Left ventricle myocardium inferior (tissue), 1 donor: ENCODE measurements at regions not wholly inside any gene's neighbourhood (a gene's known extent, or its start where the extent isn't known, plus 50 kb on each side); places are given as distances from the start of the nearest gene placed in this dataset.
"Not testable (repeated sequence)": the region's sequence is repeated elsewhere in the genome, so short reads cannot be mapped to it uniquely, and the experiment has no call there.

Source experiments
- DNase-seq: peaks from one replicate; pipeline ENCODE4 v3.0.0-alpha.2; 2020
- H3K27ac ChIP-seq: fragments of 200-600 bp; replicated peaks from 2 replicates; pipeline ENCODE4 v1.8.0; 2021
- H3K27me3 ChIP-seq: fragments of 200-600 bp; 2 replicates; pipeline ENCODE4 v1.8.0; 2021; ENCODE audit warnings: low read depth
- H3K36me3 ChIP-seq: fragments of 200-600 bp; 2 replicates; pipeline ENCODE4 v1.8.0; 2021
- H3K4me1 ChIP-seq: fragments of 200-600 bp; 2 replicates; pipeline ENCODE4 v1.8.0; 2021
- H3K4me3 ChIP-seq: fragments of 200-600 bp; 2 replicates; pipeline ENCODE4 v1.8.0; 2021; ENCODE audit warnings: mild to moderate bottlenecking, moderate library complexity
- H3K9me3 ChIP-seq: fragments of 200-600 bp; replicated peaks from 2 replicates; pipeline ENCODE4 v1.8.0; 2021
- CTCF ChIP-seq: fragments of 200-600 bp; IDR thresholded peaks from 2 replicates; pipeline ENCODE4 v1.8.0; 2021; ENCODE audit warnings: antibody characterized with exemption, mild to moderate bottlenecking, borderline replicate concordance
- intact Hi-C: fragments of 100-400 bp; cut with micrococcal nuclease; formaldehyde crosslinking; loops from one replicate; pipeline ENCODE4 v1.11.0; 2022
- donor health status: DM: no; HTN: yes; CAD: no; lungs with severe emphysema.

- TF ChIP-seq CTCF: no peak
- Histone ChIP-seq H3K36me3 (no peaks in the 10 kb centered on the region), H3K27ac (no peak overlapping the region), H3K27me3 (no peaks in the 10 kb centered on the region), H3K9me3 (peaks cover 49% of the 10 kb centered on the region), H3K4me1 (no peaks in the 10 kb centered on the region), H3K4me3 (no peak overlapping the region)
- intact Hi-C loops: no loop called here
- DNase-seq: no peak
Observed at GRCh38 chr12:61232040-61232439, 1028.2 kb upstream of the USP15 start.

DNA sequence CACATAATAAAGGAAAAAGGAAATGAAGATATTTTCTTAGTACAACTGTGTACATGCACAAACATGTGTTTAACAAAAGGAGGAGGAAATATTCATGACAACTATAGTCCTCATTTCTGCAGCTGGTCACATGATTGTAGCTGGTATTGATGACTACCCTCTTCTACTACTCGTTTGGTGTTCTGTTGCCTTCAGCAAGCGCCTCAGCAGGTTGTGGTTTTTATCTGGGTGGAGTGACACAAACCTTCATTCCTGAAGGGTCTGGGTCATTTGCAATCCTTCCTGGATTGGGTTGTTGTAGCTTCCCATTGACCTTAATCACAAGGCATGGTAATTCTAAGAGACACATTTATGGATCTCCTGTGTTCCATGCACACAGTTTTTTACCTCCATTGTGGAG, 1009.9 kb upstream of the USP15 start:
- H3K9me3 ChIP-seq: peaks cover 15% of the 10 kb centered on the region
- TF ChIP-seq CTCF: no peak
- H3K36me3 ChIP-seq: no peaks in the 10 kb centered on the region
- DNase-seq: no peak
- H3K27me3 ChIP-seq: no peaks in the 10 kb centered on the region
- H3K4me1 ChIP-seq: no peaks in the 10 kb centered on the region
- H3K4me3 ChIP-seq: no peak overlapping the region
- H3K27ac ChIP-seq: no peak overlapping the region
- intact Hi-C loops: no loop called here

DNA sequence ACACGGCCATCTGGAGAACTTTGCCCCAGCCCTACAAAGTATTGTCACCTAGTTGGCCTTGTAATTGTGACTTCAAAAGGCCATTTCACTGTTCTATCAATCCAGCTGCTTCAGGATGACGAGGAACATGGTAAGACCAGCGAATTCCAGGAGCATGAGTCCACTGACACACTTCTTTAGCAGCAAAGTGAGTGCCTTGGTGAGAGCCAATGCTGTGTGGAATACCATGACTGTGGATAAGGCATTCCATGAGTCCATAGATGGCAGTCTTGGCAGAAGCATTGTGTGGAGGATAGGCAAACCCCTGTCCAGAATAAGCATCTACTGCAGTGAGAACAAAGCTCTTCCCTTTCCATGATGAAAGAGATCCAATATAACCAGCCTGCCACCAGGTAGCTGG, 1009.1 kb upstream of the USP15 start:
- Histone ChIP-seq H3K36me3 (no peaks in the 10 kb centered on the region), H3K9me3 (peaks cover 15% of the 10 kb centered on the region), H3K27ac (no peak overlapping the region), H3K4me3 (no peak overlapping the region), H3K27me3 (no peaks in the 10 kb centered on the region), H3K4me1 (no peaks in the 10 kb centered on the region)
- intact Hi-C loops: no loop called here
- no peak for TF ChIP-seq CTCF
- DNase-seq: no peak

DNA sequence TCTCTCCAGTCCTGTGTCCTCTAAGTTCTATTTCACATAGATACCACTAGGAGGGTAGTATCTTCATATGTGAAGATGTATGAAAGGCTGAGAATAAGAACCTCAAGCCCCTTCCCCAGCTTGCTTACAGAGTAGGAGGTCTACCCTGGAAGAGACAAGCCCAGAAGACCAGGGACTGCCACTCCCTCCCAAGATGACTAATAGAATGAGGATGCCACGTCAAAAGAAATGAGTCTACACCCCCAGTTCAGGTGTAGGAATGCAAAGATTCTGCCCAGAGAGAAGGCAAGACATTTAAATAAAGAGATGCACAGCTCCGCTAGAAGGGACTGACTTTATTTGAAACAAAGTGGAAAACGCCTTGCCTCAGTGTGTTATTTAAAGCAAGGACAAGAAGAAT, 1006.0 kb upstream of the USP15 start:
- no peak for DNase-seq
- Histone ChIP-seq H3K4me1 (no peaks in the 10 kb centered on the region), H3K9me3 (peaks cover 6% of the 10 kb centered on the region), H3K27ac (no peak overlapping the region), H3K27me3 (no peaks in the 10 kb centered on the region), H3K4me3 (no peak overlapping the region), H3K36me3 (no peaks in the 10 kb centered on the region)
- TF ChIP-seq CTCF: no peak
- intact Hi-C loops: no loop called here

DNA sequence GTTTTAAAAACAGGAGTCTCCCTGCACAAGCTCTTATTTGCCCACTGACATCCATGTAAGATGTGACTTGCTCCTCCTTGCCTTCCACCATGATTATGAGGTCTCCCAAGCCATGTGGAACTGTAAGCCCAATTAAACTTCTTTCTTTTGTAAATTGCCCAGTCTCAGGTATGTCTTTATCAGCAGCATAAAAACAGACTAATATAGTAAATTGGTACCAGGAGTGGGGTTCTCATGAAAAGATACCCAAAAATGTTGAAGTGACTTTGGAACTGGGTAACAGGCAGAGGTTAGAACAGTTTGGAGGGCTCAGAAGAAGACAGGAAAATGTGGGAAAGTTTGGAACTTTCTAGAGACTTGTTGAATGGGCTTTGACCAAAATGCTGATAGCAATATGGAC, 995.9 kb upstream of the USP15 start:
- H3K4me1 ChIP-seq, intact Hi-C loops, H3K4me3 ChIP-seq, H3K36me3 ChIP-seq, DNase-seq, H3K27me3 ChIP-seq, H3K27ac ChIP-seq: not testable (repeated sequence)
- H3K9me3 ChIP-seq: peaks cover 73% of the 10 kb centered on the region

- H3K4me1 ChIP-seq: no peaks in the 10 kb centered on the region
- H3K27ac ChIP-seq: no peak overlapping the region
- no peak for TF ChIP-seq CTCF
- no peak for DNase-seq
- H3K9me3 ChIP-seq: peaks cover 54% of the 10 kb centered on the region
- no peak overlapping the region for H3K4me3 ChIP-seq
- no peaks in the 10 kb centered on the region for H3K27me3 ChIP-seq
- H3K36me3 ChIP-seq: no peaks in the 10 kb centered on the region
- intact Hi-C loops: no loop called here
Observed at GRCh38 chr12:61267474-61267873, 992.7 kb upstream of the USP15 start.
